Left ventricle myocardium inferior (tissue), 1 donor: ENCODE measurements at regions not wholly inside any gene's neighbourhood (a gene's known extent, or its start where the extent isn't known, plus 50 kb on each side); places are given as distances from the start of the nearest gene placed in this dataset.

Experiments
- DNase-seq: peaks from one replicate; pipeline ENCODE4 v3.0.0-alpha.2; 2020
- H3K27ac ChIP-seq: fragments of 200-600 bp; replicated peaks from 2 replicates; pipeline ENCODE4 v1.8.0; 2021
- H3K27me3 ChIP-seq: fragments of 200-600 bp; 2 replicates; pipeline ENCODE4 v1.8.0; 2021; ENCODE audit warnings: low read depth
- H3K36me3 ChIP-seq: fragments of 200-600 bp; 2 replicates; pipeline ENCODE4 v1.8.0; 2021
- H3K4me1 ChIP-seq: fragments of 200-600 bp; 2 replicates; pipeline ENCODE4 v1.8.0; 2021
- H3K4me3 ChIP-seq: fragments of 200-600 bp; 2 replicates; pipeline ENCODE4 v1.8.0; 2021; ENCODE audit warnings: mild to moderate bottlenecking, moderate library complexity
- H3K9me3 ChIP-seq: fragments of 200-600 bp; replicated peaks from 2 replicates; pipeline ENCODE4 v1.8.0; 2021
- intact Hi-C: fragments of 100-400 bp; cut with micrococcal nuclease; formaldehyde crosslinking; loops from one replicate; pipeline ENCODE4 v1.11.0; 2022
- TF ChIP-seq, protein P1 (sequence below): fragments of 200-600 bp; IDR thresholded peaks from 2 replicates; pipeline ENCODE4 v1.8.0; 2021; ENCODE audit warnings: antibody characterized with exemption, mild to moderate bottlenecking, borderline replicate concordance
- donor health status: DM: no; HTN: yes; CAD: no; lungs with severe emphysema.

DNA sequence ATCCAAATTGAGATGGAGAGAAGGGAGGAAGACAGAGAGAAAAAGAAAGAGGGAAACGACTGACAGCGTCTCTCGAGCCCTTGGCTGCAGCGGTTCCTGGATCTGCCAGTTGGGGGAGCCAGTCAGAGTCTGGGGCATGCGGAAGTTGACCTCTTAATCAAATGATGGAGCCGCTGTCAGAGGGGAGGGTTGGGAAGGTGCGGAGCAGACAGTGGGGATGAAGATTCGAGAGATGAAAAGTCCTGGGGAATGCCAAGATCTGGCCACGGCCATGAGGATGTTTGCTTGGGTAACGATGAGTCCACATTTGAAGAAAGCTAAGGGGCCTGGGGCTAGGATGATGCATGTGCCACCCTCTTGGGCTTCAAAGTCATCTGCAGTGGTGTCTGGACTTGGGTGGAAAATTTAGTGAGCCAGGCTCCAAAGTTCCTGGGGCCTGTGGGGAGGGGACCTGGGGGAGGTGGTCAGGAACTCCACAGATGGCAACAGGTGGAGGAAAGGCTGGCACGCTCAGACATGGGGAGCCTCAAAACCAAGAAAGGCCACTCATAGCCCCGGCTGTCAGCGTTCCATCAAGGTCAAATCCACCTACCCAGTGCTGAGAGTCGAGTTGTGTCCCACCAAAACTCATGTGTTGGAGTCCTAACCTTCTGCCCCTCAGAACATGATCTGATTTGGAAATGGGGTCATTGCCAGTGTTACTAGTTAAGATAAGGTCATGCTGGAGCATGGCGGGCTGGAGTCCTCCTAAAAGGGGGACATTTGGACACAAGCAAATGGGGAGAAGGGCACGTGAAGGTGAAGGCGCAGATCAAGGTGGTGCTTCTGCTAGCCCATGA, 200.1 kb downstream of the NDUFA10 start:
- Histone ChIP-seq H3K4me1 (no peaks in the 10 kb centered on the region), H3K9me3 (no peaks in the 10 kb centered on the region), H3K27ac (no peak overlapping the region), H3K27me3 (peaks cover 88% of the 10 kb centered on the region), H3K36me3 (no peaks in the 10 kb centered on the region), H3K4me3 (no peak overlapping the region)
- intact Hi-C loops: no loop called here
- peak; percentile 10 for DNase-seq
- TF ChIP-seq, protein P1, sequence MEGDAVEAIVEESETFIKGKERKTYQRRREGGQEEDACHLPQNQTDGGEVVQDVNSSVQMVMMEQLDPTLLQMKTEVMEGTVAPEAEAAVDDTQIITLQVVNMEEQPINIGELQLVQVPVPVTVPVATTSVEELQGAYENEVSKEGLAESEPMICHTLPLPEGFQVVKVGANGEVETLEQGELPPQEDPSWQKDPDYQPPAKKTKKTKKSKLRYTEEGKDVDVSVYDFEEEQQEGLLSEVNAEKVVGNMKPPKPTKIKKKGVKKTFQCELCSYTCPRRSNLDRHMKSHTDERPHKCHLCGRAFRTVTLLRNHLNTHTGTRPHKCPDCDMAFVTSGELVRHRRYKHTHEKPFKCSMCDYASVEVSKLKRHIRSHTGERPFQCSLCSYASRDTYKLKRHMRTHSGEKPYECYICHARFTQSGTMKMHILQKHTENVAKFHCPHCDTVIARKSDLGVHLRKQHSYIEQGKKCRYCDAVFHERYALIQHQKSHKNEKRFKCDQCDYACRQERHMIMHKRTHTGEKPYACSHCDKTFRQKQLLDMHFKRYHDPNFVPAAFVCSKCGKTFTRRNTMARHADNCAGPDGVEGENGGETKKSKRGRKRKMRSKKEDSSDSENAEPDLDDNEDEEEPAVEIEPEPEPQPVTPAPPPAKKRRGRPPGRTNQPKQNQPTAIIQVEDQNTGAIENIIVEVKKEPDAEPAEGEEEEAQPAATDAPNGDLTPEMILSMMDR: no peak

DNA sequence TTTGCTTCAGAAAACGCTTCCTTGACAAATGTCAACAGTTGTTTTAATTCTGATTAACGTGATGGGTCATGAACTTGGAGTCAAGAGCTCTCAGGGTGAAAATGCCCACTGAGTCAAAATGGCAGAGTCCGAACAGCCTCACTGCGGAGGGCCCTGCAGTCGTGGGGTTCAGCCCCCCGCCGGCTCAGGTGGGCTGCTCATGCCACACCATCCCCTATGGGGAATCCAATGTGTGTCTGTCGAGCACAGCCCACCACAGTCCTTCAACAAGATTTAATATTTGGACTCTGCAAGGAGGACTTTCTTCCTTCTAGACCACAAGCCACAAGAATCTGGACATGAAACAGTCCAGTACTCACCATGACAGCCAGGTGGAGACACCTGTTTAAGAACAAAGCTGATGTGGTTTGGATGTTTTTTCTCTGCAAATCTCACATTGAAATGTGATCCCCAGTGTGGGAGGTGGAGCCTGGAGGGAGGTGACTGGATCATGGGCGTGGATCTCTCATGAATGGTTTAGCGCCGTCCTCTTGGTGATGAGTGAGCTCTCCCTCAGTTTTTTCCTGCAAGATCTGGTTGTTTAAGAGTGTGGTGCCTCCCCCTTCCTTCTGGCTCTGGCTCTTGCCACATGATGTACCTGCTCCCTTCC, 201.0 kb downstream of the NDUFA10 start:
- DNase-seq: no peak
- H3K4me1 ChIP-seq: no peaks in the 10 kb centered on the region
- H3K27ac ChIP-seq: no peak overlapping the region
- intact Hi-C loops: no loop called here
- H3K9me3 ChIP-seq: no peaks in the 10 kb centered on the region
- H3K4me3 ChIP-seq: no peak overlapping the region
- TF ChIP-seq, protein P1: no peak
- peaks cover 90% of the 10 kb centered on the region for H3K27me3 ChIP-seq
- no peaks in the 10 kb centered on the region for H3K36me3 ChIP-seq

DNA sequence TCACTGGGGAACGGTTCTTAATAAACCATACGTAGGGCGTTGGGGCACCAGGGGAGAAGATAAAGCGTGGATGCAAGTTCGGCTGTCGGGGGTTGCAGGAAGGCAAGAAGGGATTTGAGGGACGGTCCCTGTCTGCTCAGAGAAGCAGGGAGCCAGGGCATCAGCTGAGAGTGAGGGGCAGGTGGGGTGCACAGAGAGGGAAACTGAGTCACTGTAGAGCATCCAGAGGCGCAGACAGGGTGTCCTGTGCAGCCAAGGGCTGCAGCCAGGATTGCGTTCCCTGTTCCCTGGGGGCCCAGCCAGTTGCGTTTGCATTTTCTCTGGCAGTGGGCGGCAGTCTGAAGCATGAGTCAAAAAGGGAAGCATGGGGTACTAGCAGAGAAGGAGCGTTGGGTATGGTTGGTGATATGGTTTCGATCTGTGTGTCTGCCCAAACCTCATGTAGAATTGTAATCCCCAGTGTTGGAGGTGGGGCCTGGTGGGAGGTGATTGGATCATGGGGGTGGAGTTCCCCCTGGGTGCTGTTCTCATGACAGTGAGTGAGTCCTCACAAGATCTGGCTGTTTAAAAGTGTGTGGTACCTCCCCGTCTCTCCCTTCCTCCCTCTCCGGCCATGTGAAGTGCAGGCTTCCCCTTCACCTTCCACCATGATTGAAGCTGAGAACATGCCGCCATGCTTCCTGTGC, 202.9 kb downstream of the NDUFA10 start:
- H3K9me3 ChIP-seq: no peaks in the 10 kb centered on the region
- H3K36me3 ChIP-seq: no peaks in the 10 kb centered on the region
- H3K4me3 ChIP-seq: no peak overlapping the region
- H3K27me3 ChIP-seq: peaks cover 85% of the 10 kb centered on the region
- intact Hi-C loops: no loop called here
- no peak overlapping the region for H3K27ac ChIP-seq
- H3K4me1 ChIP-seq: no peaks in the 10 kb centered on the region
- DNase-seq: no peak
- TF ChIP-seq, protein P1: no peak

DNA sequence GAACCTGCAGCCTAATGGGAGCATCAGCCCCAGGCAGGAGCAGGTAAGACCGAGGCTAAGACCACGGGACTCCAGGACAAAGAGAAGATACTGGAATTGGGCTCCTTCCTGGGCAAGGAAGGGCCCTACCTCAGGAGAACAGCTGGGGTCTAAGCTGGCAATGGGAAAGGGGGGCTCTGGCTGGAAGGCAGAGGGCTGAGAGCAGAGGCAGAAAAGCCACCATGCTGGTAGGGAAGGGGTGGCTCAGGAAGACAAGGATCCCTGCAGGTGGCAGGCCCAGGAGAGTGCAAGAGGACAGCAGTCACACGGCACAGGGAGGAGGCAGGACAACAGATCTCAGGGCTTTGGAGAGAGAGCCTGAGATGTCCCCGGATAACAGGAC, 203.5 kb downstream of the NDUFA10 start:
- TF ChIP-seq, protein P1: no peak

DNA sequence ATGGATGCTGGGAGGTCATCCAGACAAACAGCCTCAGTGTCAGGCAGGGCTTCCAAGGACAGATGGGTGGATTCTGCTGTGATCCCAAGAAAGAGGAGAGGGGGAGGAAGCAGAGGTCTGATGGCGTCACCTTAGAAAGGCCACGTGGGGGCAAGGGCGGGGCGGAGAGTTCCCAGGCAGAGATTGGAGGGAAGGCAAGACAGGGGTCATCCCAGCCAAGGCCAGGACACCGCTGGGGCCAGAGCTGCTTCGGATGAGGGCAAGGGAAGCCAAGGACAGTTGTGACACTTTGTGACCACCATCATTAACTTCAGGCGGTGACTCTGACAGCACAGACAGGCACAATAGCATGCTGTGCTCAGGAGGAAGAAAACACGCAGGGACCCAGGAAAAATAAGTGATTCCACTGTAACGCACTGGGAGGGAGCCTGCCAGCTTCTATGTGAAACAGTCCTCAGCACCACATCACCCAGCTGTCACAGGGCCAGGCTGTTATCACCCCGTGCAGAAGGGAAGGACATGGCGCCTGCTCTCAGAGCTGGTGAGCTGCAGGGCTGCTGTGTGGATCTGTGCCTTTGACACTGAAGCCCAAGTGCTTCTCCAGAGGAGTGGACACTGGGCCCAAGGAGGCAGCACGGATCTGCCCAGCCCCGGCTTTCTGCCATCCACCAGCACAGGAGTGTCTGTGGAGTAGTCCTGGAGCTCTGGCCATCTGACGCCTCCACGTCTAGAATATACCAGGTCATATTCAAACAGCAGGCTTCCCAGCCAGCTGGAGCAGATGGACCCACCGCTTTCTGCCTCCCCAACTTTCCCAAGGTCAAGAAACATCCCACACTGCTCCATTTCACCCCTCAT, 204.1 kb downstream of the NDUFA10 start:
- intact Hi-C loops: no loop called here
- TF ChIP-seq, protein P1: no peak
- Histone ChIP-seq H3K9me3 (no peaks in the 10 kb centered on the region), H3K4me3 (no peak overlapping the region), H3K4me1 (no peaks in the 10 kb centered on the region), H3K36me3 (no peaks in the 10 kb centered on the region), H3K27me3 (peaks cover 81% of the 10 kb centered on the region), H3K27ac (no peak overlapping the region)
- DNase-seq: peak; percentile 40

More for the DNA sequence above, 203.5 kb downstream of the NDUFA10 start:
- Histone ChIP-seq H3K27me3 (peaks cover 85% of the 10 kb centered on the region), H3K9me3 (no peaks in the 10 kb centered on the region), H3K4me3 (no peak overlapping the region), H3K27ac (no peak overlapping the region), H3K4me1 (no peaks in the 10 kb centered on the region), H3K36me3 (no peaks in the 10 kb centered on the region)
- intact Hi-C loops: no loop called here
- no peak for DNase-seq
